ENCODE measurements at regions not wholly inside any gene's neighbourhood (a gene's known extent, or its start where the extent isn't known, plus 50 kb on each side); places are given as distances from the start of the nearest gene placed in this dataset.
A peak's percentile ranks its signal among the peaks of the same experiment; 100 is the strongest.

GRCh38 chr1:9179463-9180110 lies 50.7 kb upstream of the GPR157 start:
- in situ Hi-C loops (cut with HindIII; ENCODE audit: low pct_unique_long_range_greater_than_20kb, low sequenced_read_pairs): no loop called here
- no peak for DNase-seq (ENCODE audit: low read depth)

DNA sequence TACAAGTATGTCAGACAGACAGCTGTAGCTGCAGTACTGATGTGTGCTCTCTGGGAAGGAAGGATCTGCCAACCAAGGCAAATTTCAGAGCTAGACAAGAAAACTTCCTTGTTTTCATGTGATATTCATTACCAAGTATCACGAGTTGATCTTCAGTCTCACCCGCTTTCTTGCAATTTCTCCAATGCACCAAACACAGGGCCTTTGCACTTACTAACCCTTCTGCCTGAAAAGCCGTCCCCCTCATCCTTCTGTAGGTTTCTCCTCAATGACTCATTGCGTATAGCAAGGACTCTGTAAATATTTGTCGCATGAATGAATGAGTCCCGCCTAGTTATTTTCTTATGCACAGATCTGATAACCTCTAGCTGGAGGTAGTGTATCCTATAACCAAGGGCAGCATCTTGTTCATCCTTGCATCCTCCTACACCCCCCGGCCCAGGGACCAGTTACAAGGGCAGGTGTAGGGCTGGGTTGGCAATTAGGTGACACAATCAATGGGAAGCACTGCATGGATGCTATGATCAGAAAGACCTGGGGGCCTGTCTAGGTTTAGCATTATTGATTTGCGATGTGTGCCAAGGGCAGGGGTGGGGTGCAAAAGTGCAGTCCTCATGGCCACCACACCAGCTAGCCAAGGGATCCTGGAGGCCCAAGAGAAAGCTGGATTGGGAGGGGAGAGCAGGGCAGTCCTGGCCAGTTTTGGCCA lies 51.4 kb upstream of the GPR157 start:
- in situ Hi-C loops (cut with HindIII; ENCODE audit: low pct_unique_long_range_greater_than_20kb, low sequenced_read_pairs): no loop called here
- DNase-seq (ENCODE audit: low read depth): peak; percentile 69

DNA sequence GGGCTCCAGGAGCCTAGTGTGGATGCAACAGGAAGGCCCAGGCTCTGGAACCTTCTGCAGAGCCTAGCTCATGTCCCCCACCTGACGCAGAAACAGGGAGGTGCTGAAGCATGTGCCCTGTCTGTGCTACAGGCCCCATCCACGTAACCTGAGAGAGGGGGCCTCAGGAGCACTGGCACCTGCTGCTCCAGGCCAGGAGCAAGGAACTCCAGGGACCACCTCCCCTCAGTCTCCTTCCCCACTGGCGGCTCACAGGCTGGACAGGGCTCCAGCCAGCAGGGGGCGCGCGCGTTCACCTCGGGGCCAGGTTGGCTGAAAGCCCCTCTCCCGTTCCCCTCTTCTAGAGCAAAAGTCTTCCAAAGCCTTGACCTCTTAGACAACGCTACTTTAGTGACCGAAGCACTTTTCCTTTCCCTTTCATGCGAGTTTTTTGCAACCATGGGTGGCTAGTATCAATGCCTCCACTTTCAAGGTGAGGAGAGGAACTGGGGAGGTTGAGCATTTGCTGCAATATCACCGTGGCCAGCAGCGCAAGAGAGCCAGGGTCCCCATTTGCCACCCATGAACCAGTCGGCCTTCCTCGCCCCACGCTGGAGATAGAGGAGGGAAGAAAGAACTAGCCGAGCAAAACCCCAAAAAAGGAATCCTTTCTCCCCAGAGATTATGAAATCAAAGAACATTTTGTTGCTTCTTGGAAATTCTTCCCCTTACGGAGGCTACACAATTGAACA lies 52.4 kb upstream of the GPR157 start:
- peak; percentile 75 for DNase-seq (ENCODE audit: low read depth)
- in situ Hi-C loops (cut with HindIII; ENCODE audit: low pct_unique_long_range_greater_than_20kb, low sequenced_read_pairs): no loop called here

GRCh38 chr1:9181990-9182783 lies 52.4 kb upstream of the H6PD start:
- in situ Hi-C loops (cut with HindIII; ENCODE audit: low pct_unique_long_range_greater_than_20kb, low sequenced_read_pairs): no loop called here
- peak; percentile 60 for DNase-seq (ENCODE audit: low read depth)

DNA sequence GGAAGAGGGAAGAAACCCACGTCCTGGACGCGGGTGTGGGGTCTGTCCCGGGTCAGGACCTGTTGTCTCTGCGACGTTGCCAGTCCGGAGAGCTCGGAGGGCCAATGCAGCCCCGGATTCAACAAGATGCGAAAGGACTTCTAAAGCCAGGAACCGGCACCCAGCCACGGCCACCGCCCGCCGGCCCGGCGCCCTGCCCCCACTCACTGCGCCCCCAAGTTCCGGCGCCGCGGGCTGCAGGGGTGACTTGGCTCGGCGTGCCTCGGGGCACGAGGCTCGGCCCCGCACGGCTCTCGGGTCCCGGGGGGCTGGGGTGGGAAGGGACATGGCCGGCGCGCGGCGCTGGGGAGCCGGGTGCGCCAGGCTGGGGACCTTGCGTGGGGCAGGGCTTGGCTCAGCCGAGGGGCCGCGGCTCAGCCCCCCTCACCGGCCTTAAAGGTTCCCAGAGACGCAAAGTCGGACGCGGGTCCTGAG lies 51.8 kb upstream of the H6PD start:
- in situ Hi-C loops (cut with HindIII; ENCODE audit: low pct_unique_long_range_greater_than_20kb, low sequenced_read_pairs): no loop called here

GRCh38 chr1:9183441-9183840 lies 51.1 kb upstream of the H6PD start:
- DNase-seq (ENCODE audit: low read depth): no peak
- in situ Hi-C loops (cut with HindIII; ENCODE audit: low pct_unique_long_range_greater_than_20kb, low sequenced_read_pairs): no loop called here

More for the DNA sequence above, 51.8 kb upstream of the H6PD start:
- no peak for DNase-seq (ENCODE audit: low read depth)

GRCh38 chr1:9183898-9184297 lies 50.7 kb upstream of the H6PD start:
- in situ Hi-C loops (cut with HindIII; ENCODE audit: low pct_unique_long_range_greater_than_20kb, low sequenced_read_pairs): no loop called here

GRCh38 chr1:9184749-9185148 lies 49.8 kb upstream of the H6PD start:
- in situ Hi-C loops (cut with HindIII; ENCODE audit: low pct_unique_long_range_greater_than_20kb, low sequenced_read_pairs): no loop called here
- DNase-seq (ENCODE audit: low read depth): no peak

More at GRCh38 chr1:9183898-9184297, 50.7 kb upstream of the H6PD start:
- no peak for DNase-seq (ENCODE audit: low read depth)

Data from Caki2 (cell line).